ENCODE measurements at regions not wholly inside any gene's neighbourhood (a gene's known extent, or its start where the extent isn't known, plus 50 kb on each side); places are given as distances from the start of the nearest gene placed in this dataset.

- TF ChIP-seq CTCF (IDR thresholded peaks at IDR 0.05) (no peak), POLR2A (IDR thresholded peaks at IDR 0.05) (no peak)
Measured at GRCh38 chr10:128689667-128690066, 563.4 kb upstream of the MKI67 start.
